ENCODE measurements at regions not wholly inside any gene's neighbourhood (a gene's known extent, or its start where the extent isn't known, plus 50 kb on each side); places are given as distances from the start of the nearest gene placed in this dataset.
A peak's percentile ranks its signal among the peaks of the same experiment; 100 is the strongest.

- no peak for DNase-seq
- Histone ChIP-seq H3K36me3 (no peaks in the 10 kb centered on the region), H3K9me3 (no peaks in the 10 kb centered on the region), H3K4me3 (no peak overlapping the region), H3K27ac (no peak overlapping the region), H3K4me1 (no peaks in the 10 kb centered on the region), H3K27me3 (no peaks in the 10 kb centered on the region)
- intact Hi-C loops (cut with DNase I; ENCODE audit: low total_unique reads), result no loop called here
- WGBS, 5 donors, result 84 to 87% (median 86%) methylated on average over 10 of the region's 10 CpGs
- TF ChIP-seq POLR2A (IDR thresholded peaks at IDR 0.05) (no peak), CTCF (IDR thresholded peaks at IDR 0.05) (no peak), POLR2AphosphoS5 (IDR thresholded peaks at IDR 0.05) (no peak), EP300 (IDR thresholded peaks at IDR 0.05) (no peak)
Observed at GRCh38 chr13:39810091-39810877, 154.8 kb downstream of the COG6 start.

GRCh38 chr13:39811051-39811450 is 155.6 kb downstream of the COG6 start:
- intact Hi-C loops (cut with DNase I; ENCODE audit: low total_unique reads), result no loop called here

GRCh38 chr13:39811696-39812095 is 156.2 kb downstream of the COG6 start:
- H3K4me1 ChIP-seq, result no peaks in the 10 kb centered on the region
- H3K4me3 ChIP-seq, result no peak overlapping the region
- no peaks in the 10 kb centered on the region for H3K36me3 ChIP-seq
- intact Hi-C loops (cut with DNase I; ENCODE audit: low total_unique reads), result no loop called here
- no peak for DNase-seq
- TF ChIP-seq POLR2AphosphoS5 (IDR thresholded peaks at IDR 0.05) (no peak), POLR2A (IDR thresholded peaks at IDR 0.05) (no peak), CTCF (IDR thresholded peaks at IDR 0.05) (no peak), EP300 (IDR thresholded peaks at IDR 0.05) (no peak)
- H3K9me3 ChIP-seq, result no peaks in the 10 kb centered on the region
- H3K27me3 ChIP-seq, result no peaks in the 10 kb centered on the region
- WGBS, 5 donors, result 92 to 99% (median 95%) methylated on average over 5 of the region's 5 CpGs
- H3K27ac ChIP-seq, result no peak overlapping the region

More at GRCh38 chr13:39811051-39811450, 155.6 kb downstream of the COG6 start:
- no peaks in the 10 kb centered on the region for H3K9me3 ChIP-seq
- H3K4me3 ChIP-seq, result no peak overlapping the region
- 65 to 89% (median 80%) methylated on average over 6 of the region's 6 CpGs for WGBS, 5 donors
- H3K36me3 ChIP-seq, result no peaks in the 10 kb centered on the region
- DNase-seq, result peak in 1 of 2 donors; percentile 20
- TF ChIP-seq CTCF (IDR thresholded peaks at IDR 0.05), result no peak
- no peak for TF ChIP-seq EP300 (IDR thresholded peaks at IDR 0.05)
- no peak for TF ChIP-seq POLR2A (IDR thresholded peaks at IDR 0.05)
- TF ChIP-seq POLR2AphosphoS5 (IDR thresholded peaks at IDR 0.05), result no peak
- no peaks in the 10 kb centered on the region for H3K27me3 ChIP-seq
- no peak overlapping the region for H3K27ac ChIP-seq
- H3K4me1 ChIP-seq, result no peaks in the 10 kb centered on the region

- no peak overlapping the region for H3K4me3 ChIP-seq
- DNase-seq, result peak in 1 of 2 donors; percentile 4
- TF ChIP-seq POLR2AphosphoS5 (IDR thresholded peaks at IDR 0.05) (no peak), EP300 (IDR thresholded peaks at IDR 0.05) (no peak), CTCF (IDR thresholded peaks at IDR 0.05) (no peak), POLR2A (IDR thresholded peaks at IDR 0.05) (no peak)
- no peaks in the 10 kb centered on the region for H3K4me1 ChIP-seq
- no peak overlapping the region for H3K27ac ChIP-seq
- no peaks in the 10 kb centered on the region for H3K9me3 ChIP-seq
- WGBS, 5 donors, result 59 to 77% (median 67%) methylated on average over 5 of the region's 5 CpGs
- H3K27me3 ChIP-seq, result no peaks in the 10 kb centered on the region
- H3K36me3 ChIP-seq, result no peaks in the 10 kb centered on the region
- intact Hi-C loops (cut with DNase I; ENCODE audit: low total_unique reads), result no loop called here
Observed at GRCh38 chr13:39815345-39816111, 160.1 kb downstream of the COG6 start.
